NCI-H1105 (cell line): ENCODE measurements at regions not wholly inside any gene's neighbourhood (a gene's known extent, or its start where the extent isn't known, plus 50 kb on each side); places are given as distances from the start of the nearest gene placed in this dataset.
"Not testable (repeated sequence)": the region's sequence is repeated elsewhere in the genome, so short reads cannot be mapped to it uniquely, and the experiment has no call there.

Source experiments
- DNase-seq: peaks from one replicate; lab custom pipeline; 2025; lab: John Stamatoyannopoulos, UW

DNA sequence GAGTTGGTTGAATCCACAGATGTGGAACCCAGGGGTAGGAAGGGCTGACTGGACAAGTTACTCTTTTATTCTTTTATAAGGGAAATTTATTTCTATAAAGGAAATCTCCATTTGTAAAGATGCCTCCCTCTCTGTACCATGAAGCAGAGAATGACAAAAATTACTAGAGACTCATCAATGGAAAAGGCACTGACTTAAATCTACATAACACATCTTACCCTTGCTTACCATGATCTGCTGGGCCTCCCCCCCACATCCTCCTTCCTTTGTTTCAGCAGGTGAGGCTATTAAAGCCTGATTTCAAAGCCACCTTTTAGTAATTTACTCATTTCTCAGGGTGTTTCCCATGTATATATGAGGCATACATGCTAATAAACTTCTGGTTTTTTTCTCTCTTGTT lies 130.2 kb upstream of the HDDC2 start:
- DNase-seq: no peak

DNA sequence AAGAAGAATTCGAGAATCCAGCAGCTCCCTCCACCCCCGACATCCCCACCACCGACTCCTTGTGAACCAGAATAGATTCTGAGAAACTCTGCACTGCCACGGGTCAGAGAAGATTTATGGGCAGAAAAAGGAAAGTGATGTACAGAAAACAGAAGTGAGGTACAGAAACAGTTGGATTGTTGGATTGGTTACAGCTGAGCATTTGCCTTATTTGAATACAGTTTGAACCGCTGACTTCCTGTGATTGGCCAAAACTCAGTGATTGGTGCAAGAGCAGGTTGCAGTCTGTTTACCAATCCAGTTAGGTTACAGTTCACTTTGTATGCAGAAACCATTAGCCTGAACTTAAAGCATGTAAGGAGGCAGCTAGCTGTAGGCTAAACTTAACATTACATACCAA lies 131.2 kb upstream of the HDDC2 start:
- no peak for DNase-seq

DNA sequence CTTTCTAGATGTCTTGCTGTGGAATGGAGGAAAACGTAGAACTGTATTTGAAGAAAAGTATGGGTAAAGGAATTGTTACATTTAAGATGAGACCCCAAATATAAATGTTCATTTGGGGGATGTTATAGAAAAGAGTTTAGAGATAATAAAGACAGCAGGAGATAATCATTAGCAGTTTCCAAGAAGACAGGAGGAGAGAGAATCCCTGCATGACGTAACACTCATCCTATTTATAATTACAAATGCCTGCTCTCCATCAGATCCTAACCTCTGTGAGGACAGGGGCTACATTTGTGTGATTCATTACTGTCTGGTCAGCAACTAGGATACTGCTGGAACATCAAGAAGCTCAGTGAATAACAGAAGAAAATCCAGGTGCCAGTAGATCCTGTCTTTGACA lies 133.0 kb upstream of the HDDC2 start:
- no peak for DNase-seq

DNA sequence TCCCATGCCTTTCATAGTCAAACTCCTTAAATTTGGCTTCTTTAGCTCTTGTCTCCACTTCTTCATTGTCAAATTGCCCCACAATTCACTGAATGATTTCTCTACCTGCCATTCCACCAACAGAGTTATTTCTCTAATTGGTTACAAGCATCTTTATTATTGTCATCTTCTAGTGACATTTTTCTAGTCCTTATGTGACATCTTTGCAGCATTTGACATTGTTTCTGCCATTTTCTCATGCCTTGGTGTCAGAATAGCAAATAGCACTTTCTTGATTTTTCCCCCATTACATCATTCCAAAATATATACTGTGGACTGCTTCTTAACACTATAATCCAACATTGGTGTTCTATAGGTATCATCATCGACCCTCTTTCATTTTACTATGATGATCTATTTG lies 137.7 kb upstream of the HDDC2 start:
- DNase-seq: no peak

DNA sequence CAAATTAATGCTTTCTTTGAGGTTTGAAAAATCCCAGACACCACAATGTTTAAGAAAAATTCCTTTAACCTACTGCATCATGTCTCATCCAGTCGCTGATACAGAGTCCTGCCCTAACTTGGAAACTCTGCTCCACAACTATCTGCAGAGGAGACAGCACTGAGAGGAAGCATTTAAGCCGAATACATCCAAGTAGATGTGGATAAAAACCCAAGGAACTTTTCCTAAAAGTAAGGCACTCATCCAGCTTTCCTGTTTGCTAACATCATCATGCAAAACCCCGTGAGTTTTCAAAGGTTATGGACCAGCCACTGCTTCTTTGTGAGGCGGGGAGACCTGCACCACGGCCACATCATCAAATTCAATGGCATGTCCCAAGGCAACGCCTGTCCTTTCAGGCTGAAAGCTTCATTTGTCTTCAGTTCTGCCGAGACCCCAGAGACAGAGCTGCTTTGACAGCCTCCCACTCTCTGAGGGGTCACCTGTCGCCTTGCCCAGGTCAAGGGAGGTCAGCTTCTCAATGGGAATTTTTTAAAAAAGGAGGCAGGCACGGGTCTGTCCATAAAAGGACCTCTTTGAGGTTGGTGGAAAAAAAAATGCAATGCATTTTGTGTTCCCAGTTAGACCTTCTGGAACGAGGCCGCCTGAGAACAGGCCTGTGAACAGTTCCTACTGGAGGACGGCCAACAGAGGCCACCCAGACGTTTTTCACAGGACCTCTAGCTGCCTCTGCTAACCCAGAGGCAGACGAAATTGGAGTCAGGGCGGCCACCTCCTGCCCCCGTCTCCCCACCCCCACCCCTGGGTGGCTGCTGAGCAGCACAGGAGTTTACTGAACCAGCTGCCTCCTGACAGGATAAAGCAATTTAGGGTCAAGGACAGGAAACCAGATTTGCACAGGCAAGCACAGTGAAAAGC lies 142.5 kb upstream of the HDDC2 start:
- DNase-seq: no peak

DNA sequence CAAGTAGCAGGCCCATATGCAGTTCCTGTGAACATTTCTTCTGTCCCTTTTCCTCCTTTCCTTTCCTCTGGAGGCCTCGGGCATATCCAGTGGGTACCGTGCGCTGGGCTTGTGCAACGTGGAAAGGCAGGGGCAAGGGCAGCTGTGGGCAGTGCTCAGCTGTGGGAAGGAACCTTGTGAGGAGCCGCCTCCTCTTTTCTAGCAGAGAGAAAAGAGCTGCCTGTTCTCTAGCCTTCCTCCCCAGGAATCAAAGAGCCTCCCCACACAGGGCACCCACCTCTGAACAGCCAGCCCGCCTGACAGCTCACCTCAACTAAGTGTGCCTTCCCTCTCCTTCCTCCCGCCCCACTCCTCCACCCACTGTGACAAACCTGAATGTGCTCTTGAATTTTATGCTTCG lies 143.3 kb upstream of the HDDC2 start:
- no peak for DNase-seq

DNA sequence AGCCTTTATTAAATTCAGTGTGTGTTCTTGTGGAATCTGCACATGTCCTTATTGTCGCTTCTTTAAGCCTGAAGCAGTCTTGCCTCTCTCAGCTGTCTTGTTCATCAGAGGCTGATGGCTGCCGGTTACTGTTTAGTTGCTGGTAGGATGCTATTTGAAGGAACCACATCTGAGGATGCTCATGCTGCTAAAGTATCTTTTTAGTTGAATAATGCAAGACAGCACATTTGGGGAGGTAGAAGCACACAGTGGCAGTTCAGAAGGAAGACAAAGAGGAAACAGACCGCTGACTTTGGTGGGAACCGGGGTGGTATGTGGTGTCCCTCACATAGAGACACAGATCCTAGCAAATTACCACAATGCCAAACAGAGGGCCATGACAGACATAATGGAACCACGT lies 144.2 kb upstream of the HDDC2 start:
- no peak for DNase-seq

DNA sequence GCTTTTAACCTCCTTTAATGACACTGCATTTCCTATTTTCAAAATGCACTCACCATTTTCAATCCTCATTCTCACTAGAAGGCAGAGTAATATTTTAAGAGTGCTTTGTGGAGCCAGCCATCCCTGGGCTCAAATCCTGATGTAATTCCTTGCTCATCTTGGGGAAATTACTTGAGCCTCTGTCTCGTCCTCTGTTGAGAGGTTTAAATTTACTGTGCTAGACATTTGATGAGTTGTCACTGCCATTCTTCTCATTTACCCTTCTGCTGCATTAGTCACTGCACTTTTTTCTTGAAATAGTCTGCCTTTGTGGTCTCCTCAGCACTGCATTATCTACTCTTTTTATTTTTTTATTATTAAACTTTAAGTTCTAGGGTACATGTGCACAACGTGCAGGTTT lies 150.0 kb upstream of the HDDC2 start:
- no peak for DNase-seq

DNA sequence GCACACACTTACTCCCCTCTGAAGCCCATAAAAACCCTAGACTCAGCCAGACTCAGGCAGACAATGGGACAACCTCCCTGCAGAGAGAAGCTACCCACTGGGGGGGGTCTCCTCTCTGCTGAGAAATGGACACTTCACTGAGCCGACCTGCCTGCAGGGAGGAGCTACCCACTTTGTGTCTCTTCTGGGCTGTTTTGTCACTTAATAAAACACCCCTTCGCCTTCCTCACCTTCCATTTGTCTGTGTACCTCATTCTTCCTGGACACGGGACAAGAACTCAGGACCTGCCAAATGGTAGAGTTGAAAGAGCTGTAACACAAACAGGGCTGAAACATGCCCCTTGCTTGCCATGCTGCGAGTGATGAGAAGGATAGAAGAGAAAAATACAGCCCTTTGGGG lies 151.7 kb upstream of the HDDC2 start:
- DNase-seq: no peak

DNA sequence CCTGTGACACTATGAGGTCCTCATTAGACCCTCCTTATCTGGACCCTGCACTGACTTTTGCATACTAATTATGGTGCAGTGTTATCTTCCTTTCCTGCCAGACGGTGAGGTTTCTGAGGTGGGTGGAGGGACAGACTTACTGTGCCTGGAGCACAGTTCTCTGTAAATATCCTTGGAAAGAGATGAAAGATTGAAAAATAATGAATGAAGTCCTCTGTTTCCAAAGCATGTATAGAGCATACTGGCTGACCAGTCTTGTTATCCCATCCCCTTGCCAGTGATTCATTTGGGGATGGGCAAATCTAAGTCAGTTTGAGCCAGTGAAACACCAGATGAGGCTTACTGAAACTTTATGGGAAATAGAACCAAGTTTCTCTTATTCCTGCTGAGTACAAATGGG lies 152.6 kb upstream of the HDDC2 start:
- no peak for DNase-seq

DNA sequence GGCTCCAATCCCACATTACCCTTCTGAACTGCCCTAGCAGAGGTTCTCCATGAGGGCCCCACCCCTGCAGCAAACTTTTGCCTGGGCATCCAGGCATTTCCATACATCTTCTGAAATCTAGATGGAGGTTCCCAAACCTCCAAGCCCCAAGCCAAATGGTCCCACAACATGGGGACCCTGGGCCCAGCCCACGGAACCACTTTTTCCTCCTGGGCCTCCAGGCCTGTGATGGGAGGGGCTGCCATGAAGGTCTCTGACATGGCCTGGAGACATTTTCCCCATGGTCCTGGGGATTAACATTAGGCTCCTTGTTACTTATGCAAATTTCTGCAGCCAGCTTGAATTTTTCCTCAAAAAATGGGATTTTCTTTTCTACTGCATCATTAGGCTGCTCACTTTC lies 156.7 kb upstream of the HDDC2 start:
- not testable (repeated sequence) for DNase-seq

DNA sequence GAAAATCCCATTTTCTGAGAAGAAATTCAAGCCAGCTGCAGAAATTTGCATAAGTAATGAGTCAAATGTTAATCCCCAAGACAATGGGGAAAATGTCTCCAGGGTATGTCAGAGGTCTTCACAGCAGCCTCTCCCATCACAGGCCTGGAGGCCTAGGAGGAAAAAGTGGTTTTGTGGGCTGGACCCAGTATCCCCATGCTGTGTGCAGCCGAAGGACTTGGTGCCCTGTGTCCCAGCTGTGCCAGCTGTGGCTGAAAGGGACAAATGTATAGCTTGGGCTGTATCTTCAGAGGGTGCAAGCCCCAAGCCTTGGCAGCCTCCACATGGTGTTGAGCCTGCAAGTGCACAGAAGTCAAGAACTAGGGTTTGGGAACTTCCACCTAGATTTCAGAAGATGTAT lies 163.6 kb upstream of the HDDC2 start:
- not testable (repeated sequence) for DNase-seq

DNA sequence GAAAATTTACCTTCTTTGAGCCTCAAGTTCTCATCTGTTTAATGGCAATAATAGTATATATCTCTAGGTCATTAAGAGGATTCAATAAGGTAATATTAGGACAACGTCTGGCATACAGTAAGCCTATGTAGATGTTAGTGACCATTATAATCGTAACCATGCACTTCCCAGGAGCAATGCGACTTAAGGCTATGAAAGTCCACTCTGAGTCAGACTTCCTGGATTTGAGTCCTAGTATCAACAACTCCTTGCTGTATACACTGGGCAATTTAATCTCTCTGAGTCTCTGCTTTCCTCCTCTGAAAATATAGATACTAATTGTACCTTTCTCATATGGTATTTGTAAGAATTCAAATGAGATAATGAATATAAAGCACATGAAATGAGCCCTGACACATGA lies 168.1 kb upstream of the HDDC2 start:
- DNase-seq: no peak

DNA sequence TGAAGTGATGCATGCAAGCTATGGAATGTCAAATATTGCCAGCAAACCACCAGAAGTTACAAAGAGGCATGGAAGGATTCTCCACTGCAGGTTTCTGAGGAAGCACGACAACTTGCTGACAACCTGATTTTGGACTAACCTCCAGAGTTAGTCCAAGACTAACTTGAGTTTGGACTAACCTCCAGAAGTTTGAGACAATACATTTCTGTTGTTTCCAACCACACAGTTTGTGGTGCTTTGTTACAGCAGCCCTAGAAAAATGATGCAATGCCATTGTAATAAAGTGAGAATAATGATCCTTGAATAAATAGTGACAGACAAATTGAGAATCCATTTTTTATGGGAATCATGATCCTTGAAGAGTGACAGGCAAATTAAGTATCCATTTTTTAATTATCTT lies 169.9 kb upstream of the HDDC2 start:
- DNase-seq: no peak

DNA sequence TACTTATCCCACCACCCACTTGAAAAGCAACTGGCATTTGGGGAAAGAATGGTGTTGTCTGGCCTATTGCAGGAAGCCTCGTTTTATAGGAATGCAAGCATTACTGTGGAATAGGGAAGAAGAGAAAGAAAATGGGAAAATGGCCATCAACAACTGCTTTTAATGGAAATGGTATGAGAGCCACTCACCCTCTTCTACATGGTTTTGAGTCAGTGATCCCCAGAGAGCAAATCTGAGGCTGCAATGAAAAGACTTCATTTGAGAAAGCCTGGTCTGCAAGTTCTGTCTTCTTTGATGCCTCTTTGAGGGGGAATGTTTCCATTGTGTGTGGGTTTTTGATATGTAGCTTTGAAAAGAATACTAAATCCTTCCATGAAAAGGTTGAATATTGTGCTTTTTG lies 172.3 kb upstream of the HDDC2 start:
- no peak for DNase-seq

DNA sequence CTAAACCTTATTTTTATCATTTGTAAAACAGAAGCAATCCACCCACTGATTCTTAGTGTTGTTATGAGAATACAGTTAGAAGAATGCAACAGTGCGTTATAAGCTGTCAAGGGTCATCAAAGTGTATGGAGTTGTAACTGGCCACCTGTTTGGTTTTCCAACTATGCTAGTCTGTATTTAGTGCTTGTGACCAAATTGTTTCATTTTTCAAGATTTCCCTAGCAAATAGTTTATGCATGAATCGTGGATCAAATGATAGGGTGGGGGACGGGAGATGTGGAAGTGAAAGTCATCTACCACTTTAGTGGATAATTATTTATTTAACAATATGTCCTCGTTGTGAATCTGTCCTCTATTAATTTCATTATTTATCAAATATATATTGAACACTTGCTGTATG lies 175.4 kb upstream of the HDDC2 start:
- no peak for DNase-seq

DNA sequence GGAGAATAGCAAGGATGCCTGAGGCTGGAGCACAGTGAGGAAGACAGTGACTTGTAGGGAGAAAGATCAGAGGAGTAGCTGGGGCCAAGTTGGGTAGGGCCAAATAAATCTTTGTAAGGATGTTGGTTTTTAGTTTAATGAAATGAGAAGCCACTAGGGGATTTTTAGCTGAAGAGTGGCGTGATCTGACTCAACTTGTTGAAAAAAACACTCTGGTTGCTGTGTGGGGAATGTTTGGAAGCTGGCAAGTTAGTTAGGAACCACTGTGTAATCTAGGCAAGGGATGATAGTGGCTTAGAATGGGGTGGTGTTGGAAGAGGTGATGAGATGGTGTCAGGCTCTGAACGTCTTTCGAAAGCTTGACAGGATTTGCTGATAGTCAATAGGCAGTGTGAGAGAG lies 176.1 kb upstream of the HDDC2 start:
- no peak for DNase-seq

DNA sequence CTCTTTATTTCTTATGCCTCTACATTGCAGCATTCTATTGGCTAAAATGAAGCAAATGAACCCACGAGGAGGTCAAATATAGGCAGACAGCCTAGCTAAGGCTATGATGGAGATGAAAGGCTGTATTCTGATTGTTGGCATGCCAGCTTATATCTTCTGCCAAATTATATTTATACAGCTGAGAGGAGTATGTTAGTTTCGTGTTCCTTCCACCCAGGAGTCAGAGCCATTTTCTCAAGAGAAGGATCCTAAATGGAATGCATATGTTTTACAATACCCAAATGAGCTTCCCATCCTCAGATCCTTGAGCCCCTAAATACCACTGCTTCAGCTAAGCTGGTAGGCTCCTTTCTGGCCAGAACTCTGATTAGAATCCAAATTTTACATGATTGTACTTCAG lies 178.4 kb upstream of the HDDC2 start:
- DNase-seq: no peak

DNA sequence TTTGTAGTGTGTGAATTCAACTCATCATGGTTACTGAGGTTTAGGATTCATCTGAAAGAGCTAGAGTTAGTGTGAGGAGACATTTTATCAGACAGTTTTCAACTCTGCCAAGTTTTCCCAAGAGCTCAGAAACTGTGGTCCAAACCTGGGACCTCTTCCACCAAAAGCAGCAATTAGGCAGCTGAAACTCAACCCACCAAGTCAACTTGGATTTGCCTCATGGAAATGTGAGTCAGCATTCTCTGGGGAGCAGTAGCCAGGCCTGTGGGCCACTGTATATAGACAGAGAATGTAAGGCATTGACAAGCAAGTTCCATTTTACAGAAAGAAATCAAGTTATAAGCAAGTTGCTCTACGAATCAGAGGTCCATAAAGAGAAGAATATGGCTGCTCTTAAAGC lies 178.8 kb upstream of the HDDC2 start:
- DNase-seq: no peak

DNA sequence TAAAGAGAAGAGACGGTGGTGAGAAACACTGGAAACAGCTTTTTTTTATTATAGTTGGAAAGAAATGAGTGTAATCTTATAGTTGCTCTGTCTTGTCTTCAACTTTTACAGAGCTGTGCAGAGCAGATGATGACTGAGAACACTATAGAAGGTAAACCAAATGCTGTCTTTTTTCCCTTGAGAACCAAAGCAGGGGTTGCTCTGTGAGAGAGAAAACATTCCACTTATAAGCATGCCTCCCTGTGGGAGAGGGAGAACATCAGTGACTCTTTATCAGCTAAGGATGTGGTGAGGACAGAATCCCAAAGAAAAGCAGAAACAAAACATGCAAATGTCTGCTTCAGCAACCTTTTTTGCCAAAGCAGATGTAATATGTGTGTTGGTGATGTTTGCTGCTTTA lies 179.3 kb upstream of the HDDC2 start:
- DNase-seq: no peak

DNA sequence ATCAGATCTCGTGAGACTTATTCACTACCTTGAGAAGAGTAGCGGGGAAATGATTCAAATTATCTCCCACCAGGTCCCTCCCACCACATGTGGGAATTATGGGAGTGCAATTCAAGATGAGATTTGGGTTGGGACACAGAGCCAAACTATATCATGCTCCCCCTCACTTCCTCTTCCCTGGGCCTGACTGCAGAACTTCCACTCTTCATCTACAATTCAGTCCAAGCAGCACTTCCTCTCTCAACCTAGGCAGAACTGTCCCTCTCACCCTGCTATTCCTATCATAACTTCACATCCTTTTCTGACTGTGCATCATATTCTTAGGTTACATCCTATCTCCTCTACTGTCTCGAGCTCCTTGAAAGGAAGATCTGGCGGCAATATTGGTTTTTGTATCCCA lies 184.0 kb upstream of the HDDC2 start:
- no peak for DNase-seq

DNA sequence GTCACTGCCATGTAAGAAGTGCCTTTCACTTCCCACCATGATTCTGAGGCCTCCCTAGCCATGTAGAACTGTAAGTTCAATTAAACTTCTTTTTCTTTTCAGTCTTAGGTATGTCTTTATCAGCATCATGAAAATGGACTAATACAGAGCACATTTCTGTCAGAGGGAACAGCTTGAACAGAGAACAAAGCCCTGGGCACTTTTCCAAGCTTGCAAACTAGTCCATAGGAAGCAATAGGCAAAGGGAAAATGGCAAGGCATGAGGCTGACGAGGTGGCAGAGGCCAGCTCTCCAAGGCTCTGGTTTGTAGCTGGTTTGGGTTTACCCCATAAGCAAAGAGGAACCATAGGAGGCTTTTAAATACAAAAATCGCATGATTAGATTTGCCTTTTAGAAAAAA lies 185.1 kb upstream of the HDDC2 start:
- no peak for DNase-seq

DNA sequence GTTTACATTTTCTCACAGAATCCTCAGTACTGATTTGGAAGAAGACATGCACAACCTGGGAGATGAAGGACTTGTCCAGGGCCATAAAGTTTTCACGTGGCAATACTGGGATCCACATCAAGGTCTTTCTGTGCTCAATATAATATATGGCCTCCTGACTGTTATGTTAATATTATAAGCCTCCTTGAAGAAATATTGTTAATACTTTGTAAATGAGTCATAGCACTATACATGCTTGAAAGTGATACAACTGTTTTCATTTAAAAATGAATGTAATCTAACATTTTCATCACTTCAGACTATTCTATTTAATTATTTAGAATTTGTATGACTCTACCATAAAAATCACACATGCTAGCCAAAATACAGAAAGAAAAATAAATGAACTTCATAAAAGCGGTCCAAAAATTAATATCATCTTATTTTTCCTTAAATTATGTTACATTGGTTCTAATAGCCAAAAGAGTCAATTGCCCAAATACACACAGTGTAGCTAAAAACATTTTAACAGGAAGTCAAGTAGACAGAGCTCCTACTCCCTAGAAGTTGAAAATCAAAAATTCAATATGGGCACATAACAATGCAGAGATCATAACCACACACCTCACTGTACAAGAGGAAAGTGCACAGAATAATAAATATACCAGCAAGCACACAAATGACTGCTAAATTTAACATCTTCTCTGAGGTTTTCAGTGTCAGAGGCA lies 188.0 kb upstream of the HDDC2 start:
- DNase-seq: no peak
